Mucosa of descending colon (tissue), 3 donors: ENCODE measurements at regions not wholly inside any gene's neighbourhood (a gene's known extent, or its start where the extent isn't known, plus 50 kb on each side); places are given as distances from the start of the nearest gene placed in this dataset.

ENCODE experiments used
- ATAC-seq: fragments of 200-7000 bp; cut with Tn5 transposase; one replicate; pipeline ENCODE4 v1.9.1; 2020; ENCODE audit warnings: mild to moderate bottlenecking, moderate library complexity
- DNase-seq, 3 donors: peaks; one replicate each; pipeline ENCODE4 v3.0.0-alpha.2; 2020
- H3K36me3 ChIP-seq: fragments of 200-600 bp; one replicate; pipeline ENCODE4 v1.8.0; 2021; ENCODE audit warnings: low read depth, mild to moderate bottlenecking
- H3K4me1 ChIP-seq: fragments of 200-600 bp; one replicate; pipeline ENCODE4 v1.8.0; 2021; ENCODE audit warnings: low read depth, mild to moderate bottlenecking
- H3K4me3 ChIP-seq: fragments of 200-600 bp; one replicate; pipeline ENCODE4 v1.8.0; 2021; ENCODE audit warnings: mild to moderate bottlenecking
- H3K9me3 ChIP-seq: fragments of 200-600 bp; one replicate; pipeline ENCODE4 v1.8.0; 2021; ENCODE audit warnings: mild to moderate bottlenecking
- CTCF ChIP-seq: fragments of 200-600 bp; IDR thresholded peaks from one replicate; pipeline ENCODE4 v1.8.0; 2022; ENCODE audit warnings: antibody characterized with exemption, mild to moderate bottlenecking
- intact Hi-C, 2 donors: fragments of 100-400 bp; cut with DNase I in 1 of 2; cut with micrococcal nuclease in 1 of 2; formaldehyde crosslinking; loops; one replicate each; pipeline versions ENCODE4 v1.11.0 to v1.11.1; 2022; cut with DNase I, micrococcal nuclease
- donor health status: DM: no; HTN: no; CAD: no; lungs with moderate emphysema.
- donor health status: DM: no; HTN: no; CAD: no.
- donor health status: DM: no; HTN: yes; CAD: no.

- no peak for TF ChIP-seq CTCF
- Histone ChIP-seq H3K9me3 (no peaks in the 10 kb centered on the region), H3K4me3 (no peak overlapping the region), H3K36me3 (no peaks in the 10 kb centered on the region), H3K4me1 (no peaks in the 10 kb centered on the region)
- intact Hi-C loops, result no loop called here
- DNase-seq, result no peak
- ATAC-seq, result no peak
Measured at GRCh38 chr14:36428350-36428749, 91.7 kb downstream of the NKX2-1 start.

DNA sequence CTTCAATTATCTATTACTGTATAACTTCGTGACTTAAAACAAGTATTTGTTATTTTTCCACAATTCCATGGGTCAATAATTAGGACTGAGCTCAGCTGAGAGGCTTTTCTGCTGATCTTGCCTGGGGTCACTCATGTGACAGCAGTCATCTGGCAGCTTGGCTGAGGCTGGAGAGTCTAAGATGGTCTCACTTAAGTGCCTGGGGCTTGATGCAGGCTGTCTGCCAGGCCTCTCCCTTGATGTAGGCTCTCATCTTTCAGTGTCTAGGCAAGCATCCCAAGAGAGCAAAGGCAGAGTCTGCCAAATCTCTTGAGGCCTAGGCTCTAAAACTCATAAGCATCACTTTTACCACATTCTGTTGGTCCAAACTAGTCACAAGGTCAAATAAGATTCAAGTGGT lies 93.2 kb downstream of the NKX2-1 start:
- Histone ChIP-seq H3K4me1 (no peaks in the 10 kb centered on the region), H3K36me3 (no peaks in the 10 kb centered on the region), H3K4me3 (no peak overlapping the region), H3K9me3 (no peaks in the 10 kb centered on the region)
- ATAC-seq, result no peak
- TF ChIP-seq CTCF, result no peak
- intact Hi-C loops, result no loop called here
- DNase-seq, result no peak

DNA sequence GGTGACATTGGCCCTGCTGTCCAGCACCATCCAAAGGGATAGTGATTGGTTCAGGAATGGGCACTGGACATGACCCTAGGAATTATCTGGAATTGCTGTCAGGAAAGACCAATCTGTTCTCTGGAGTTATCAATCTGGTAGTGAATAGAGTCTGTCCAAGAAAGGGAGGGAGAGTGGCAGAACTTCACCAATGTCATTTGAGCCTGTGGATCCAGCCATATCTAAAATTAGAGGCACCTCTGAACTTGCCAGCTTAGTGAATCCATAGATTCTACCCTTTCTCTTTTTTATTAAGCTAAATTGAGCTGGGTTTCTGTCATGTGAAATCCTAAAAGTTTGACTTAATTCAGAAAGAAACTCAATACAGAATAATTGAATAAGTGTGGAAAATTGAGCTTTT lies 93.9 kb downstream of the NKX2-1 start:
- H3K4me3 ChIP-seq, result no peak overlapping the region
- DNase-seq, result no peak
- ATAC-seq, result no peak
- intact Hi-C loops, result no loop called here
- H3K4me1 ChIP-seq, result no peaks in the 10 kb centered on the region
- H3K9me3 ChIP-seq, result no peaks in the 10 kb centered on the region
- H3K36me3 ChIP-seq, result no peaks in the 10 kb centered on the region
- TF ChIP-seq CTCF, result no peak

- Histone ChIP-seq H3K4me3 (no peak overlapping the region), H3K4me1 (no peaks in the 10 kb centered on the region), H3K9me3 (no peaks in the 10 kb centered on the region), H3K36me3 (no peaks in the 10 kb centered on the region)
- ATAC-seq (peak; percentile 23), DNase-seq (peak in 1 of 3 donors; percentile 3)
- TF ChIP-seq CTCF, result no peak
- intact Hi-C loops, result no loop called here
Measured at GRCh38 chr14:36424478-36425102, 95.4 kb downstream of the NKX2-1 start.

GRCh38 chr14:36423430-36423829 lies 96.6 kb downstream of the NKX2-1 start:
- ATAC-seq (no peak), DNase-seq (no peak)
- no peaks in the 10 kb centered on the region for H3K36me3 ChIP-seq
- no peaks in the 10 kb centered on the region for H3K4me1 ChIP-seq
- no peaks in the 10 kb centered on the region for H3K9me3 ChIP-seq
- intact Hi-C loops, result no loop called here
- no peak for TF ChIP-seq CTCF
- no peak overlapping the region for H3K4me3 ChIP-seq

- intact Hi-C loops, result no loop called here
- no peaks in the 10 kb centered on the region for H3K36me3 ChIP-seq
- no peak for TF ChIP-seq CTCF
- H3K9me3 ChIP-seq, result no peaks in the 10 kb centered on the region
- ATAC-seq (no peak), DNase-seq (no peak)
- no peaks in the 10 kb centered on the region for H3K4me1 ChIP-seq
- no peak overlapping the region for H3K4me3 ChIP-seq
Measured at GRCh38 chr14:36420149-36420687, 99.8 kb upstream of the MBIP start.
